ENCODE measurements at regions not wholly inside any gene's neighbourhood (a gene's known extent, or its start where the extent isn't known, plus 50 kb on each side); places are given as distances from the start of the nearest gene placed in this dataset.

DNA sequence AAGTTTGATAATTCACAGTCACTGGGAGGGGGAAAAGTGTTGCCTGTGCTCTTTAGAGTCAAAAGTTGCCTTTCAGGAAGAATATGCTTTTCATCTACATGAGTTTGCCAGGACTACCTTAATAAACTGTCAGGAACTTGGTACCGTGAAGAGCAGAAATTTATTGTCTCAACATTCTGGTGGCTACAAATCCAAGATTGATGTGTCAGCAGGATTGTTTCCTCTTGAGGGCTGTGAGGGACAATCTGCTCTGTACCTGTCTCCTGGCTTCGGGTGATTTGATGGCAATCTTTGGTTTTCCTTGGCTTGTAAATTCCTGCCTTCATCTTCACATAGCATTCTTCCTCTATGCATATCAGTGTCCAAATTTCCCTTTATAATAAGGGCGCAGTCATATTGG, 277.2 kb downstream of the PDGFC start:
- no TSS peak for BruUV-seq (replicated peaks)
- H3K9me3 ChIP-seq (replicated peaks; ENCODE audit: control insufficient read depth, insufficient read depth, low read length) = no peaks in the 10 kb centered on the region
- no peak overlapping the region for H3K9ac ChIP-seq (replicated peaks; ENCODE audit: extremely low read depth, insufficient read depth, low read length)
- H3K4me2 ChIP-seq (ENCODE audit: insufficient read depth, low read length) = no peak overlapping the region
- H3K9me1 ChIP-seq (replicated peaks; ENCODE audit: control insufficient read depth, extremely low read depth, insufficient read depth, low read length) = no peaks in the 10 kb centered on the region
- CTCF ChIA-PET = no interaction called here
- H4K20me1 ChIP-seq (replicated peaks; ENCODE audit: control insufficient read depth, extremely low read depth, insufficient read depth, low read length) = no peaks in the 10 kb centered on the region
- H3K4me1 ChIP-seq (ENCODE audit: control insufficient read depth, extremely low read depth, insufficient read depth, low read length) = no peaks in the 10 kb centered on the region
- no peak overlapping the region for H2AFZ ChIP-seq (ENCODE audit: low read depth, low read length)
- dilution Hi-C loops (cut with MboI; ENCODE audit: extremely low pct_ligation_motif_present, low sequenced_read_pairs) (no loop called here), intact Hi-C loops (cut with micrococcal nuclease) (no loop called here)
- no peak overlapping the region for H3K27ac ChIP-seq (ENCODE audit: insufficient read depth, low read depth, low read length)
- no peaks in the 10 kb centered on the region for H3K36me3 ChIP-seq (ENCODE audit: control insufficient read depth in 2 of 2, extremely low read depth in 1 of 2, insufficient read depth in 2 of 2, low read length in 2 of 2)
- no peak for TF ChIP-seq EZH2 (IDR thresholded peaks at IDR 0.05; ENCODE audit: borderline replicate concordance, low read depth, low read length, severe bottlenecking)
- TF ChIP-seq, protein P1, sequence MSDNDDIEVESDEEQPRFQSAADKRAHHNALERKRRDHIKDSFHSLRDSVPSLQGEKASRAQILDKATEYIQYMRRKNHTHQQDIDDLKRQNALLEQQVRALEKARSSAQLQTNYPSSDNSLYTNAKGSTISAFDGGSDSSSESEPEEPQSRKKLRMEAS (IDR thresholded peaks at IDR 0.05; ENCODE audit: insufficient read depth, insufficient read length) = no peak
- TF ChIP-seq GATA2 (IDR thresholded peaks at IDR 0.05; ENCODE audit: insufficient read depth, insufficient read length, low read depth, low read length) = no peak
- TF ChIP-seq, protein P2, sequence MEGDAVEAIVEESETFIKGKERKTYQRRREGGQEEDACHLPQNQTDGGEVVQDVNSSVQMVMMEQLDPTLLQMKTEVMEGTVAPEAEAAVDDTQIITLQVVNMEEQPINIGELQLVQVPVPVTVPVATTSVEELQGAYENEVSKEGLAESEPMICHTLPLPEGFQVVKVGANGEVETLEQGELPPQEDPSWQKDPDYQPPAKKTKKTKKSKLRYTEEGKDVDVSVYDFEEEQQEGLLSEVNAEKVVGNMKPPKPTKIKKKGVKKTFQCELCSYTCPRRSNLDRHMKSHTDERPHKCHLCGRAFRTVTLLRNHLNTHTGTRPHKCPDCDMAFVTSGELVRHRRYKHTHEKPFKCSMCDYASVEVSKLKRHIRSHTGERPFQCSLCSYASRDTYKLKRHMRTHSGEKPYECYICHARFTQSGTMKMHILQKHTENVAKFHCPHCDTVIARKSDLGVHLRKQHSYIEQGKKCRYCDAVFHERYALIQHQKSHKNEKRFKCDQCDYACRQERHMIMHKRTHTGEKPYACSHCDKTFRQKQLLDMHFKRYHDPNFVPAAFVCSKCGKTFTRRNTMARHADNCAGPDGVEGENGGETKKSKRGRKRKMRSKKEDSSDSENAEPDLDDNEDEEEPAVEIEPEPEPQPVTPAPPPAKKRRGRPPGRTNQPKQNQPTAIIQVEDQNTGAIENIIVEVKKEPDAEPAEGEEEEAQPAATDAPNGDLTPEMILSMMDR (IDR thresholded peaks at IDR 0.05; ENCODE audit: extremely low read depth in 1 of 2, insufficient read depth in 1 of 2, low read depth in 1 of 2, low read length in 2 of 2) = no peak
- TF ChIP-seq FOS (IDR thresholded peaks at IDR 0.05; ENCODE audit: borderline replicate concordance, insufficient read depth, low read length) = no peak
- no peak for TF ChIP-seq POLR2AphosphoS5 (IDR thresholded peaks at IDR 0.05; ENCODE audit: insufficient read depth, low read depth, low read length)
- no peak for TF ChIP-seq POLR2A (IDR thresholded peaks at IDR 0.05; ENCODE audit: low read depth, low read length)
- no peak for TF ChIP-seq MYC (IDR thresholded peaks at IDR 0.05; ENCODE audit: low read depth, low read length)
- TF ChIP-seq JUN (IDR thresholded peaks at IDR 0.05; ENCODE audit: borderline replicate concordance, insufficient read depth, insufficient read length, low read depth) = no peak
- no peak overlapping the region for H3K4me3 ChIP-seq (replicated peaks in 1 of 3; ENCODE audit: insufficient read depth in 1 of 3, low read depth in 1 of 3, low read length in 3 of 3)
- POLR2A ChIA-PET = no interaction called here
- H3K27me3 ChIP-seq (ENCODE audit: control insufficient read depth in 2 of 2, insufficient read depth in 2 of 2, low read length in 2 of 2) = no peaks in the 10 kb centered on the region
- DNase-seq (ENCODE audit: low read depth, low spot score) (no peak), FAIRE-seq (no peak)
- no peaks in the 10 kb centered on the region for H3K79me2 ChIP-seq (ENCODE audit: control insufficient read depth, insufficient read depth, low read length)

All from endothelial cell of umbilical vein (primary cell).